GM23338 (cell line): ENCODE measurements at regions not wholly inside any gene's neighbourhood (a gene's known extent, or its start where the extent isn't known, plus 50 kb on each side); places are given as distances from the start of the nearest gene placed in this dataset.

Experiments
- ATAC-seq: fragments of 200-7000 bp; cut with Tn5 transposase; 3 replicates; pipeline ENCODE4 v1.9.1; 2020
- DNase-seq: peaks from one replicate; pipeline ENCODE4 v3.0.0-alpha.2; 2015; ENCODE audit warnings: low spot score
- H2AFZ ChIP-seq: fragments of 200-600 bp; sonication (generic); 2 replicates; pipeline ENCODE4 v1.8.0; 2016; ENCODE audit warnings: antibody characterized with exemption, mild to moderate bottlenecking, moderate library complexity
- H3F3A ChIP-seq: fragments of 200-600 bp; sonication (generic); replicated peaks from 2 replicates; pipeline ENCODE4 v1.8.0; 2017; ENCODE audit warnings: antibody characterized with exemption, mixed run types, low read depth
- H3K27ac ChIP-seq: fragments of 200-600 bp; sonication (generic); 2 replicates; pipeline ENCODE4 v1.6.1; 2016; ENCODE audit warnings: low read depth
- H3K27me3 ChIP-seq: fragments of 200-600 bp; sonication (generic); 2 replicates; pipeline ENCODE4 v1.8.0; 2016; ENCODE audit warnings: mild to moderate bottlenecking, mixed run types, moderate library complexity; ENCODE audit not compliant: insufficient read depth
- H3K36me3 ChIP-seq: fragments of 200-600 bp; sonication (generic); 2 replicates; pipeline ENCODE4 v1.8.0; 2016; ENCODE audit warnings: mild to moderate bottlenecking; ENCODE audit not compliant: insufficient read depth
- H3K4me1 ChIP-seq: fragments of 200-600 bp; sonication (generic); 2 replicates; pipeline ENCODE4 v1.8.0; 2016; ENCODE audit warnings: mild to moderate bottlenecking, moderate library complexity; ENCODE audit not compliant: insufficient read depth
- H3K4me2 ChIP-seq: fragments of 200-600 bp; sonication (generic); 2 replicates; pipeline ENCODE4 v1.7.1; 2017; ENCODE audit warnings: mixed run types
- H3K4me3 ChIP-seq: fragments of 200-600 bp; sonication (generic); 2 replicates; pipeline ENCODE4 v1.6.1; 2016; ENCODE audit warnings: mixed run types
- H3K79me2 ChIP-seq: fragments of 200-600 bp; sonication (generic); replicated peaks from 2 replicates; pipeline ENCODE4 v1.8.0; 2017; ENCODE audit warnings: mild to moderate bottlenecking; ENCODE audit not compliant: insufficient read depth
- H3K9me2 ChIP-seq: fragments of 200-600 bp; sonication (generic); 2 replicates; pipeline ENCODE4 v1.8.0; 2017; ENCODE audit not compliant: insufficient read depth
- H4K20me1 ChIP-seq: fragments of 200-600 bp; sonication (generic); replicated peaks from 2 replicates; pipeline ENCODE4 v1.8.0; 2017; ENCODE audit warnings: mild to moderate bottlenecking; ENCODE audit not compliant: insufficient read depth
- H3K27ac Mint-ChIP-seq: 2 replicates; pipeline ENCODE4 v1.8.0; 2020; ENCODE audit warnings: inconsistent platforms, mild to moderate bottlenecking, moderate library complexity, mixed read lengths
- H3K27me3 Mint-ChIP-seq: 3 replicates; pipeline ENCODE4 v1.8.0; 2022; ENCODE audit warnings: low read depth, mild to moderate bottlenecking, moderate library complexity, mixed read lengths, inconsistent platforms; ENCODE audit not compliant: insufficient read depth, poor library complexity
- H3K36me3 Mint-ChIP-seq: 3 replicates; pipeline ENCODE4 v1.8.0; 2021; ENCODE audit warnings: low read depth, mild to moderate bottlenecking, inconsistent platforms, moderate library complexity, mixed read lengths
- H3K4me1 Mint-ChIP-seq: 3 replicates; pipeline ENCODE4 v1.8.0; 2020; ENCODE audit warnings: mild to moderate bottlenecking, inconsistent platforms, mixed read lengths
- H3K4me3 Mint-ChIP-seq: 3 replicates; pipeline ENCODE4 v1.8.0; 2021; ENCODE audit warnings: moderate library complexity, mild to moderate bottlenecking, inconsistent platforms, mixed read lengths
- H3K9me3 Mint-ChIP-seq: 3 replicates; pipeline ENCODE4 v1.8.0; 2020; ENCODE audit warnings: moderate library complexity, mild to moderate bottlenecking, inconsistent platforms, mixed read lengths
- CREB1 ChIP-seq: fragments of 250-450 bp; sonication (Bioruptor Pico); IDR thresholded peaks from 2 replicates; pipeline ENCODE4 v1.5.0; 2020; ENCODE audit warnings: low read depth, mild to moderate bottlenecking, moderate library complexity
- EZH2 ChIP-seq: fragments of 200-600 bp; sonication (generic); IDR thresholded peaks from one replicate; pipeline ENCODE4 v1.8.0; 2017; ENCODE audit warnings: antibody characterized with exemption, mild to moderate bottlenecking, low read depth; ENCODE audit not compliant: unreplicated experiment
- EZH2phosphoT487 ChIP-seq: fragments of 200-600 bp; sonication (generic); IDR thresholded peaks from one replicate; pipeline ENCODE4 v1.8.1; 2018; ENCODE audit warnings: antibody characterized with exemption; ENCODE audit not compliant: unreplicated experiment
- JUNB ChIP-seq: IDR thresholded peaks from one replicate; pipeline ENCODE4 v1.6.1; 2016; ENCODE audit warnings: antibody characterized with exemption; ENCODE audit not compliant: unreplicated experiment
- NANOG ChIP-seq: IDR thresholded peaks from 2 replicates; pipeline ENCODE4 v1.6.1; 2016; ENCODE audit warnings: antibody characterized with exemption, borderline replicate concordance
- POLR2AphosphoS5 ChIP-seq: IDR thresholded peaks from 2 replicates; pipeline ENCODE4 v1.6.1; 2016; ENCODE audit warnings: antibody characterized with exemption, low read depth
- STAT1 ChIP-seq: IDR thresholded peaks from one replicate; pipeline ENCODE4 v1.6.1; 2016; ENCODE audit warnings: antibody characterized with exemption; ENCODE audit not compliant: unreplicated experiment
- ZNF114 ChIP-seq: fragments of 250-450 bp; sonication (Bioruptor Pico); IDR thresholded peaks from 2 replicates; pipeline ENCODE4 v1.5.0; 2020; ENCODE audit warnings: mild to moderate bottlenecking, moderate library complexity
- ZNF331 ChIP-seq: fragments of 250-450 bp; sonication (Bioruptor Pico); IDR thresholded peaks from 2 replicates; pipeline ENCODE4 v1.5.0; 2020; ENCODE audit warnings: low read depth, mild to moderate bottlenecking, moderate library complexity
- TF ChIP-seq, protein P1 (sequence below): IDR thresholded peaks from one replicate; pipeline ENCODE4 v1.6.1; 2018; ENCODE audit warnings: antibody characterized with exemption; ENCODE audit not compliant: unreplicated experiment
- TF ChIP-seq, protein P2 (sequence below): fragments of 250-450 bp; sonication (Bioruptor Pico); IDR thresholded peaks from 2 replicates; pipeline ENCODE4 v1.5.0; 2020; ENCODE audit warnings: mild to moderate bottlenecking, moderate library complexity
- TF ChIP-seq, protein P3 (sequence below): IDR thresholded peaks from 2 replicates; pipeline ENCODE4 v1.6.1; 2016; ENCODE audit warnings: antibody characterized with exemption
- TF ChIP-seq, protein P4 (sequence below), 2 experiments: fragments of 200-600 bp in 1 of 2; sonication (generic) in 1 of 2; conservative IDR thresholded peaks; 2 replicates each; pipeline versions ENCODE4 v1.5.1 to v1.6.1; 2016 to 2017; ENCODE audit warnings: antibody characterized with exemption in 2 of 2, low read depth in 2 of 2, mild to moderate bottlenecking in 2 of 2, moderate library complexity in 1 of 2

GRCh38 chr7:113199136-113199535, 80.8 kb upstream of the SMIM30 start:
- no peaks in the 10 kb centered on the region for H3K27me3 Mint-ChIP-seq
- no peaks in the 10 kb centered on the region for H3K27me3 ChIP-seq

More at GRCh38 chr7:113199136-113199535, 80.8 kb upstream of the SMIM30 start:
- Histone ChIP-seq H4K20me1 (no peaks in the 10 kb centered on the region), H3K4me1 (no peaks in the 10 kb centered on the region), H2AFZ (no peak overlapping the region), H3K27ac (no peak overlapping the region), H3K4me3 (no peak overlapping the region), H3K36me3 (no peaks in the 10 kb centered on the region), H3K79me2 (no peaks in the 10 kb centered on the region), H3F3A (no peaks in the 10 kb centered on the region), H3K9me2 (no peaks in the 10 kb centered on the region), H3K4me2 (no peak overlapping the region)
- no peak for DNase-seq
- ATAC-seq: no peak
- TF ChIP-seq POLR2AphosphoS5 (no peak), CREB1 (no peak), ZNF331 (no peak), ZNF114 (CRISPR knock-in tag) (no peak), STAT1 (no peak), JUNB (no peak), EZH2phosphoT487 (no peak), NANOG (no peak), EZH2 (no peak)
- TF ChIP-seq, protein P1, sequence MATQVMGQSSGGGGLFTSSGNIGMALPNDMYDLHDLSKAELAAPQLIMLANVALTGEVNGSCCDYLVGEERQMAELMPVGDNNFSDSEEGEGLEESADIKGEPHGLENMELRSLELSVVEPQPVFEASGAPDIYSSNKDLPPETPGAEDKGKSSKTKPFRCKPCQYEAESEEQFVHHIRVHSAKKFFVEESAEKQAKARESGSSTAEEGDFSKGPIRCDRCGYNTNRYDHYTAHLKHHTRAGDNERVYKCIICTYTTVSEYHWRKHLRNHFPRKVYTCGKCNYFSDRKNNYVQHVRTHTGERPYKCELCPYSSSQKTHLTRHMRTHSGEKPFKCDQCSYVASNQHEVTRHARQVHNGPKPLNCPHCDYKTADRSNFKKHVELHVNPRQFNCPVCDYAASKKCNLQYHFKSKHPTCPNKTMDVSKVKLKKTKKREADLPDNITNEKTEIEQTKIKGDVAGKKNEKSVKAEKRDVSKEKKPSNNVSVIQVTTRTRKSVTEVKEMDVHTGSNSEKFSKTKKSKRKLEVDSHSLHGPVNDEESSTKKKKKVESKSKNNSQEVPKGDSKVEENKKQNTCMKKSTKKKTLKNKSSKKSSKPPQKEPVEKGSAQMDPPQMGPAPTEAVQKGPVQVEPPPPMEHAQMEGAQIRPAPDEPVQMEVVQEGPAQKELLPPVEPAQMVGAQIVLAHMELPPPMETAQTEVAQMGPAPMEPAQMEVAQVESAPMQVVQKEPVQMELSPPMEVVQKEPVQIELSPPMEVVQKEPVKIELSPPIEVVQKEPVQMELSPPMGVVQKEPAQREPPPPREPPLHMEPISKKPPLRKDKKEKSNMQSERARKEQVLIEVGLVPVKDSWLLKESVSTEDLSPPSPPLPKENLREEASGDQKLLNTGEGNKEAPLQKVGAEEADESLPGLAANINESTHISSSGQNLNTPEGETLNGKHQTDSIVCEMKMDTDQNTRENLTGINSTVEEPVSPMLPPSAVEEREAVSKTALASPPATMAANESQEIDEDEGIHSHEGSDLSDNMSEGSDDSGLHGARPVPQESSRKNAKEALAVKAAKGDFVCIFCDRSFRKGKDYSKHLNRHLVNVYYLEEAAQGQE: no peak
- TF ChIP-seq, protein P2, sequence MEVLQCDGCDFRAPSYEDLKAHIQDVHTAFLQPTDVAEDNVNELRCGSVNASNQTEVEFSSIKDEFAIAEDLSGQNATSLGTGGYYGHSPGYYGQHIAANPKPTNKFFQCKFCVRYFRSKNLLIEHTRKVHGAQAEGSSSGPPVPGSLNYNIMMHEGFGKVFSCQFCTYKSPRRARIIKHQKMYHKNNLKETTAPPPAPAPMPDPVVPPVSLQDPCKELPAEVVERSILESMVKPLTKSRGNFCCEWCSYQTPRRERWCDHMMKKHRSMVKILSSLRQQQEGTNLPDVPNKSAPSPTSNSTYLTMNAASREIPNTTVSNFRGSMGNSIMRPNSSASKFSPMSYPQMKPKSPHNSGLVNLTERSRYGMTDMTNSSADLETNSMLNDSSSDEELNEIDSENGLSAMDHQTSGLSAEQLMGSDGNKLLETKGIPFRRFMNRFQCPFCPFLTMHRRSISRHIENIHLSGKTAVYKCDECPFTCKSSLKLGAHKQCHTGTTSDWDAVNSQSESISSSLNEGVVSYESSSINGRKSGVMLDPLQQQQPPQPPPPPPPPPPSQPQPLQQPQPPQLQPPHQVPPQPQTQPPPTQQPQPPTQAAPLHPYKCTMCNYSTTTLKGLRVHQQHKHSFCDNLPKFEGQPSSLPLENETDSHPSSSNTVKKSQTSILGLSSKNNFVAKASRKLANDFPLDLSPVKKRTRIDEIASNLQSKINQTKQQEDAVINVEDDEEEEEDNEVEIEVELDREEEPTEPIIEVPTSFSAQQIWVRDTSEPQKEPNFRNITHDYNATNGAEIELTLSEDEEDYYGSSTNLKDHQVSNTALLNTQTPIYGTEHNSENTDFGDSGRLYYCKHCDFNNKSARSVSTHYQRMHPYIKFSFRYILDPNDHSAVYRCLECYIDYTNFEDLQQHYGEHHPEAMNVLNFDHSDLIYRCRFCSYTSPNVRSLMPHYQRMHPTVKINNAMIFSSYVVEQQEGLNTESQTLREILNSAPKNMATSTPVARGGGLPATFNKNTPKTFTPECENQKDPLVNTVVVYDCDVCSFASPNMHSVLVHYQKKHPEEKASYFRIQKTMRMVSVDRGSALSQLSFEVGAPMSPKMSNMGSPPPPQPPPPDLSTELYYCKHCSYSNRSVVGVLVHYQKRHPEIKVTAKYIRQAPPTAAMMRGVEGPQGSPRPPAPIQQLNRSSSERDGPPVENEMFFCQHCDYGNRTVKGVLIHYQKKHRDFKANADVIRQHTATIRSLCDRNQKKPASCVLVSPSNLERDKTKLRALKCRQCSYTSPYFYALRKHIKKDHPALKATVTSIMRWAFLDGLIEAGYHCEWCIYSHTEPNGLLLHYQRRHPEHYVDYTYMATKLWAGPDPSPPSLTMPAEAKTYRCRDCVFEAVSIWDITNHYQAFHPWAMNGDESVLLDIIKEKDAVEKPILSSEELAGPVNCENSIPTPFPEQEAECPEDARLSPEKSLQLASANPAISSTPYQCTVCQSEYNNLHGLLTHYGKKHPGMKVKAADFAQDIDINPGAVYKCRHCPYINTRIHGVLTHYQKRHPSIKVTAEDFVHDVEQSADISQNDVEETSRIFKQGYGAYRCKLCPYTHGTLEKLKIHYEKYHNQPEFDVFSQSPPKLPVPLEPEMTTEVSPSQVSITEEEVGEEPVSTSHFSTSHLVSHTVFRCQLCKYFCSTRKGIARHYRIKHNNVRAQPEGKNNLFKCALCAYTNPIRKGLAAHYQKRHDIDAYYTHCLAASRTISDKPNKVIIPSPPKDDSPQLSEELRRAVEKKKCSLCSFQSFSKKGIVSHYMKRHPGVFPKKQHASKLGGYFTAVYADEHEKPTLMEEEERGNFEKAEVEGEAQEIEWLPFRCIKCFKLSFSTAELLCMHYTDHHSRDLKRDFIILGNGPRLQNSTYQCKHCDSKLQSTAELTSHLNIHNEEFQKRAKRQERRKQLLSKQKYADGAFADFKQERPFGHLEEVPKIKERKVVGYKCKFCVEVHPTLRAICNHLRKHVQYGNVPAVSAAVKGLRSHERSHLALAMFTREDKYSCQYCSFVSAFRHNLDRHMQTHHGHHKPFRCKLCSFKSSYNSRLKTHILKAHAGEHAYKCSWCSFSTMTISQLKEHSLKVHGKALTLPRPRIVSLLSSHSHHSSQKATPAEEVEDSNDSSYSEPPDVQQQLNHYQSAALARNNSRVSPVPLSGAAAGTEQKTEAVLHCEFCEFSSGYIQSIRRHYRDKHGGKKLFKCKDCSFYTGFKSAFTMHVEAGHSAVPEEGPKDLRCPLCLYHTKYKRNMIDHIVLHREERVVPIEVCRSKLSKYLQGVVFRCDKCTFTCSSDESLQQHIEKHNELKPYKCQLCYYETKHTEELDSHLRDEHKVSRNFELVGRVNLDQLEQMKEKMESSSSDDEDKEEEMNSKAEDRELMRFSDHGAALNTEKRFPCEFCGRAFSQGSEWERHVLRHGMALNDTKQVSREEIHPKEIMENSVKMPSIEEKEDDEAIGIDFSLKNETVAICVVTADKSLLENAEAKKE (CRISPR knock-in tag): no peak
- TF ChIP-seq, protein P3, sequence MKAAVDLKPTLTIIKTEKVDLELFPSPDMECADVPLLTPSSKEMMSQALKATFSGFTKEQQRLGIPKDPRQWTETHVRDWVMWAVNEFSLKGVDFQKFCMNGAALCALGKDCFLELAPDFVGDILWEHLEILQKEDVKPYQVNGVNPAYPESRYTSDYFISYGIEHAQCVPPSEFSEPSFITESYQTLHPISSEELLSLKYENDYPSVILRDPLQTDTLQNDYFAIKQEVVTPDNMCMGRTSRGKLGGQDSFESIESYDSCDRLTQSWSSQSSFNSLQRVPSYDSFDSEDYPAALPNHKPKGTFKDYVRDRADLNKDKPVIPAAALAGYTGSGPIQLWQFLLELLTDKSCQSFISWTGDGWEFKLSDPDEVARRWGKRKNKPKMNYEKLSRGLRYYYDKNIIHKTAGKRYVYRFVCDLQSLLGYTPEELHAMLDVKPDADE: no peak
- TF ChIP-seq, protein P4, sequence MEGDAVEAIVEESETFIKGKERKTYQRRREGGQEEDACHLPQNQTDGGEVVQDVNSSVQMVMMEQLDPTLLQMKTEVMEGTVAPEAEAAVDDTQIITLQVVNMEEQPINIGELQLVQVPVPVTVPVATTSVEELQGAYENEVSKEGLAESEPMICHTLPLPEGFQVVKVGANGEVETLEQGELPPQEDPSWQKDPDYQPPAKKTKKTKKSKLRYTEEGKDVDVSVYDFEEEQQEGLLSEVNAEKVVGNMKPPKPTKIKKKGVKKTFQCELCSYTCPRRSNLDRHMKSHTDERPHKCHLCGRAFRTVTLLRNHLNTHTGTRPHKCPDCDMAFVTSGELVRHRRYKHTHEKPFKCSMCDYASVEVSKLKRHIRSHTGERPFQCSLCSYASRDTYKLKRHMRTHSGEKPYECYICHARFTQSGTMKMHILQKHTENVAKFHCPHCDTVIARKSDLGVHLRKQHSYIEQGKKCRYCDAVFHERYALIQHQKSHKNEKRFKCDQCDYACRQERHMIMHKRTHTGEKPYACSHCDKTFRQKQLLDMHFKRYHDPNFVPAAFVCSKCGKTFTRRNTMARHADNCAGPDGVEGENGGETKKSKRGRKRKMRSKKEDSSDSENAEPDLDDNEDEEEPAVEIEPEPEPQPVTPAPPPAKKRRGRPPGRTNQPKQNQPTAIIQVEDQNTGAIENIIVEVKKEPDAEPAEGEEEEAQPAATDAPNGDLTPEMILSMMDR (conservative IDR thresholded peaks at IDR 0.05; ENCODE audit: low read depth in 2 of 2): no peak
- no peaks in the 10 kb centered on the region for H3K36me3 Mint-ChIP-seq
- no peak overlapping the region for H3K4me3 Mint-ChIP-seq
- H3K27ac Mint-ChIP-seq: no peak overlapping the region
- H3K4me1 Mint-ChIP-seq: no peaks in the 10 kb centered on the region
- no peaks in the 10 kb centered on the region for H3K9me3 Mint-ChIP-seq
